ENCODE measurements at regions not wholly inside any gene's neighbourhood (a gene's known extent, or its start where the extent isn't known, plus 50 kb on each side); places are given as distances from the start of the nearest gene placed in this dataset.

DNA sequence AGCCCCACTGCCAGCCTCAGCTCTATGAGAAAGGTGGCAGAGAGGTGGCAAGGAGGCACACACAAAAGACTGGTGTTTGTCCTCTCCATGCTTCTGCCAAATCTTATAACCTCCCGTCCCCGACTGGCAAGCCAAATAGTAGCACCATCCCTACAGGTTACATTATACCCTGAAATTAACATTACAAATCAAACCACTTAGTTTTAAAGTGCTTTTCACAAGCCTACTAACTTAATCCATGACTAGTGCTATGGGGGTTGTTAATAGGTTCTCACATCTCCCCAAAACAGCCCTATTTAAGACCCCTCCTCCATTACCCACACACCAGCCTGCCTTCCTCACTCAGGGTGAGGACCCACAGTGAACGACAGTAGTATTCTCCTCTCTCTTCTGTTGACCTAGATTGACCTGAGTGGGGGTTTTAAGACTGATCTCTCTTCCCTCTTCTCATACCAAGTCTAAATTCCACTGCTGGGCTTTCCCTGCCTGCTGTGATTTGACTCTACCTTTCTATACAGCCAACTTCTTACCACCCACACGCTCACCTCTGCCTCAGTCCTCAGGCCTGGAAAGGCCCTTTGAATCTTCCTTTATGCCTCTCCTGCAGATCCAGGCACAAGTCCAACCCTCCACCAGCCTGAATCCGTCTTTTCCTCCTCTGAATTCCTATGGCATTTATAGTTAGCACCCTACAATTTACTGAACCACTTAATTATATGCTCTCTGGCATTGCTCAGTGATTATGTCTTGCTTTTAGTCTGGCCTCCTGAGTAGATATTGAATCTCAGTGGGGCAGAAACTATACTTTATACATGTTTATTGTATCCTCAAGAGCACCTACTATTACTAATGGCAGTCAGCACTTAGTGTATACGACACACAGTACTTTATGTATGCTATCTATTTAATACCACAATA is 116.1 kb downstream of the TMEM174 start:
- Mint-ChIP-seq H3K4me1 (ENCODE audit: low read depth) (peaks cover 14% of the 10 kb centered on the region), H3K9me3 (ENCODE audit: low read depth) (no peaks in the 10 kb centered on the region), H3K36me3 (ENCODE audit: insufficient read depth) (no peaks in the 10 kb centered on the region), H3K4me3 (ENCODE audit: low read depth) (no peak overlapping the region), H3K27ac (no peak overlapping the region), H3K27me3 (peaks cover 42% of the 10 kb centered on the region)
- TF ChIP-seq, protein P1, sequence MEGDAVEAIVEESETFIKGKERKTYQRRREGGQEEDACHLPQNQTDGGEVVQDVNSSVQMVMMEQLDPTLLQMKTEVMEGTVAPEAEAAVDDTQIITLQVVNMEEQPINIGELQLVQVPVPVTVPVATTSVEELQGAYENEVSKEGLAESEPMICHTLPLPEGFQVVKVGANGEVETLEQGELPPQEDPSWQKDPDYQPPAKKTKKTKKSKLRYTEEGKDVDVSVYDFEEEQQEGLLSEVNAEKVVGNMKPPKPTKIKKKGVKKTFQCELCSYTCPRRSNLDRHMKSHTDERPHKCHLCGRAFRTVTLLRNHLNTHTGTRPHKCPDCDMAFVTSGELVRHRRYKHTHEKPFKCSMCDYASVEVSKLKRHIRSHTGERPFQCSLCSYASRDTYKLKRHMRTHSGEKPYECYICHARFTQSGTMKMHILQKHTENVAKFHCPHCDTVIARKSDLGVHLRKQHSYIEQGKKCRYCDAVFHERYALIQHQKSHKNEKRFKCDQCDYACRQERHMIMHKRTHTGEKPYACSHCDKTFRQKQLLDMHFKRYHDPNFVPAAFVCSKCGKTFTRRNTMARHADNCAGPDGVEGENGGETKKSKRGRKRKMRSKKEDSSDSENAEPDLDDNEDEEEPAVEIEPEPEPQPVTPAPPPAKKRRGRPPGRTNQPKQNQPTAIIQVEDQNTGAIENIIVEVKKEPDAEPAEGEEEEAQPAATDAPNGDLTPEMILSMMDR (IDR thresholded peaks at IDR 0.05; ENCODE audit: unreplicated experiment) = no peak
- no peak for DNase-seq (ENCODE audit: low spot score, unreplicated experiment)

DNA sequence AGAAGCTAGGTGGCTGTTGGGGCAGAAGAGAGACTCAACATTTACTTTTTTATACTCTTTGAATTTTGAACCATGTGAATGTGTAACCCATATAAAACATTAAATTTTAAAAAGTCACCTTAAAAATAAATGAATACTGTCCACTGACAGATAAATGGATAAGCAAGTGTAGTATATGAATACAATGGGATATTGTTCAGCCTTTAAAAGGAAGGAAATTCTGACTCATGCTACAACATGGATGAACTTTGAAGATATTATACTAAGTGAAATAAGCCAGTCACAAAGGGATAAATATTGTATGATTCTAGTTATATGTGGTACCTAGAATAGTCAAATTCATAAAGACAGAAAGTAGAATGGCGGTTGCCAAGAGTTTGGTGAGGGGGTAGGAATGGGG is 113.9 kb downstream of the TMEM174 start:
- Mint-ChIP-seq H3K4me1 (ENCODE audit: low read depth) (peaks cover 25% of the 10 kb centered on the region), H3K9me3 (ENCODE audit: low read depth) (no peaks in the 10 kb centered on the region), H3K27me3 (peaks cover 33% of the 10 kb centered on the region), H3K4me3 (ENCODE audit: low read depth) (no peak overlapping the region), H3K36me3 (ENCODE audit: insufficient read depth) (no peaks in the 10 kb centered on the region), H3K27ac (no peak overlapping the region)
- TF ChIP-seq, protein P1 (IDR thresholded peaks at IDR 0.05; ENCODE audit: unreplicated experiment) = no peak
- no peak for DNase-seq (ENCODE audit: low spot score, unreplicated experiment)

DNA sequence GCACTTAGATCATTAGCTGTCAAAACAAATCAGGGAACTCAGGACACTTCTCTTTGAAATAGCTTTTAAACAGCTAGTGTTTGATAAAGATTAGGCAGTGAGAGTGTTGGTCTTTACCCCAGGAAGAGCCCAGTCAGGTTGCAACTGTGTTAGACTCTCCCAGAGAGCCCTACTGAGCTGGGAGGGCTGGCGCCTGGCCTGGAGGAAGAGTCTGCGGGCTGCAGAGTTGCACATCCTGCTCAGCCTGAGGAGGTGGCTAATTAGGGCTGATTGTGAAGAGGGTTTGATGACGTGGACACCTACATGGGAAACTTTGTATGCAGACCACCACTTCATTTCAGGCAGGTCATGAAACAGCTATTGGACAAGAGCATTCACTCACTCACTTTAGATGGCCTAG is 112.0 kb downstream of the TMEM174 start:
- H3K4me3 Mint-ChIP-seq (ENCODE audit: low read depth) = no peak overlapping the region
- no peaks in the 10 kb centered on the region for H3K9me3 Mint-ChIP-seq (ENCODE audit: low read depth)
- H3K27me3 Mint-ChIP-seq = peaks cover 28% of the 10 kb centered on the region
- TF ChIP-seq, protein P1 (IDR thresholded peaks at IDR 0.05; ENCODE audit: unreplicated experiment) = no peak
- no peak for DNase-seq (ENCODE audit: low spot score, unreplicated experiment)
- no peak overlapping the region for H3K27ac Mint-ChIP-seq
- H3K4me1 Mint-ChIP-seq (ENCODE audit: low read depth) = peaks cover 22% of the 10 kb centered on the region
- no peaks in the 10 kb centered on the region for H3K36me3 Mint-ChIP-seq (ENCODE audit: insufficient read depth)

DNA sequence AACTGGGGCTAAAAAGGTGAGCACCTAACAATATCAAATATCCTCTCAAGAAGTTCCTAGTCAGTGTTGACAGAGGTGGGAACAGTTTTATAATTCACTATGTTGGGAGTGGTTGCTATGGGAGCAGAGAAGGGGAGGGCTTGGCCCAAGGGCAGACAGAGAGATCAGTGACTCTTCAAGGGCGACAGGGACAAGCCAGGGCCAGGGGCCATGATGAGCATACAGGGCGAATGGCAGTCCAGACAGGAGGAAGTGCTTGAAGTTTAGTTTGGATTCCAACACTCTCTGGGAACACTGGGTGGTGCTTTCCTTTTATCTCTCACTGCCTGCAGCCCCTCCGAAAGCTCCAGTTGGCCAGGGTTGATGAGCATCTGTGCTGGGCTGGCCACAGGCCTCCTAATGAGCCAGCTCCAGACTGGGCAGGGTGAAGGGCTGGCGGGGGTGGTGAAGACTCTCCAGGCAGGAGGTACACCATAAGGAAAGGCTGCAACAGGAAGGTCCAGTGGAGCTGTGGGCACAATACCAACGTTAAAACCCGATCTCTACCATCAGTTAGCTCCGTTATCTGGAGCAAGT is 111.3 kb downstream of the TMEM174 start:
- no peak overlapping the region for H3K27ac Mint-ChIP-seq
- peaks cover 32% of the 10 kb centered on the region for H3K27me3 Mint-ChIP-seq
- no peaks in the 10 kb centered on the region for H3K36me3 Mint-ChIP-seq (ENCODE audit: insufficient read depth)
- TF ChIP-seq, protein P1 (IDR thresholded peaks at IDR 0.05; ENCODE audit: unreplicated experiment) = no peak
- H3K4me3 Mint-ChIP-seq (ENCODE audit: low read depth) = no peak overlapping the region
- DNase-seq (ENCODE audit: low spot score, unreplicated experiment) = no peak
- no peaks in the 10 kb centered on the region for H3K9me3 Mint-ChIP-seq (ENCODE audit: low read depth)
- H3K4me1 Mint-ChIP-seq (ENCODE audit: low read depth) = peaks cover 22% of the 10 kb centered on the region

DNA sequence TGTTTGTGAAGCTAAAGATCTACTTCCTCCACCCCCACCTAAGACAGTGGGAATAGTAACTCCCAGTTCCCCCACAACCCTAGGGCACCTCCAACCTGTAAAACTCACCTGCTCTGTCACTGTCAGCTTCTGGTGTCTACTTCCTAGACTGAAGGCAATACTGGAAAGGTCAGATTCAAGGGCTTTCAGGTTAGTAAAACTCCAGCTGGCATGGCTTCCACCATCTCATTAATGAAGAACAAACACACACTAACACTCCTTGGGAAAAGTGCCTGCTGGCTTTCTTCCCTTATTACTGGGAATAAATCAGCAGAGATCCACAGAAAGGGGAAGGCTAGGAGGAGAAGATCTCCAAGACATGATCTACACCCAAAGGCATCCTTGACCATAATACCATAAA is 109.9 kb downstream of the TMEM174 start:
- TF ChIP-seq, protein P1 (IDR thresholded peaks at IDR 0.05; ENCODE audit: unreplicated experiment) = no peak
- DNase-seq (ENCODE audit: low spot score, unreplicated experiment) = no peak
- Mint-ChIP-seq H3K27ac (no peak overlapping the region), H3K36me3 (ENCODE audit: insufficient read depth) (no peaks in the 10 kb centered on the region), H3K4me3 (ENCODE audit: low read depth) (no peak overlapping the region), H3K9me3 (ENCODE audit: low read depth) (no peaks in the 10 kb centered on the region), H3K4me1 (ENCODE audit: low read depth) (peaks cover 22% of the 10 kb centered on the region), H3K27me3 (peaks cover 30% of the 10 kb centered on the region)

Data from progenitor cell of endocrine pancreas (in vitro differentiated cells).